ENCODE measurements at regions not wholly inside any gene's neighbourhood (a gene's known extent, or its start where the extent isn't known, plus 50 kb on each side); places are given as distances from the start of the nearest gene placed in this dataset.

DNA sequence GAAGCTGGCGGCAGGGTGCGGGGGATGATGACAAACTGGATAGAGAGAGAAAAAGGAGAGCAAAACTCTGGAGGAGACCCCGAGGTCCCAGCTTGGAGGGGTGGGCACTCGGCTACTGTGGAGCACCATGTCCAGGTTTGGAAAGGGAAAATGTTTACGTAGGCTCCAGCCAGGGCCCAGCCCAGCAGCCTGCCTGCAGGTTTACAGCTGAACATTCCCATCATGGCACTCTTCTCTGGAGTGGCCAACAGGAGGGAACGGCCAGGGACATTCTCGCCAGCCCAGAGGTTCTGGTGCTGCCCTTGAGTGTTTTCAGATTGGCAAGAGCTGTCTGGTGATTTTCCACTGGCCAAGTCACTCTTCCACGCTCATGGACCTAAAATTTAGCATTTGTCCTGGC, 262.9 kb upstream of the TCF4 start:
- ATAC-seq (ENCODE audit: low read depth) (no peak), DNase-seq (no peak)
- no peak overlapping the region for H3K4me2 ChIP-seq (ENCODE audit: low read depth, low read length)
- no peaks in the 10 kb centered on the region for H3K9me1 ChIP-seq (ENCODE audit: insufficient read depth, low read length)
- H3K36me3 ChIP-seq (ENCODE audit: control insufficient read depth, insufficient read depth, low read length), result no peaks in the 10 kb centered on the region
- H3K27me3 ChIP-seq (ENCODE audit: control insufficient read depth, insufficient read depth, low read length), result no peaks in the 10 kb centered on the region
- no peak overlapping the region for H2AK9ac ChIP-seq (replicated peaks; ENCODE audit: low read depth, low read length, poor library complexity)
- H3K4me3 ChIP-seq (ENCODE audit: insufficient read depth, low read depth, low read length), result no peak overlapping the region
- 93% methylated on average over 6 of the region's 8 CpGs; no CpG with 5 or more reads in 1 of the 2 experiments for WGBS, 2 experiments (ENCODE audit: extremely low coverage in 2 of 2, insufficient read length in 1 of 2)
- no peaks in the 10 kb centered on the region for H3K79me1 ChIP-seq (ENCODE audit: low read depth in 1 of 2, low read length in 2 of 2)
- no peak overlapping the region for H2BK5ac ChIP-seq (ENCODE audit: low read depth, low read length, poor library complexity, severe bottlenecking)
- H2BK15ac ChIP-seq (ENCODE audit: low read depth, low read length), result no peak overlapping the region
- H3K27ac ChIP-seq (ENCODE audit: insufficient read depth, low read length), result no peak overlapping the region
- in situ Hi-C loops (cut with MboI; ENCODE audit: low sequenced_read_pairs), result loop anchor here (10.0 kb wide), 1 partner anchor 724 kb away; no protein-coding TSS in a partner anchor
- no peak overlapping the region; the same call in 1 of the 2 replicates for H3K4ac ChIP-seq (ENCODE audit: low read depth, low read length)
- no peak overlapping the region for H2AK5ac ChIP-seq (ENCODE audit: low read depth, low read length)
- H2BK120ac ChIP-seq (ENCODE audit: low read depth, low read length), result peak overlapping the region; percentile 6; the same call in 1 of the 2 replicates
- H4K8ac ChIP-seq (ENCODE audit: low read depth in 2 of 2, low read length in 2 of 2), result no peak overlapping the region
- intact Hi-C loops (cut with micrococcal nuclease), result no loop called here
- no TSS peak for BruUV-seq (replicated peaks)
- no peaks in the 10 kb centered on the region for H4K20me1 ChIP-seq (ENCODE audit: insufficient read depth, low read length)
- H3K56ac ChIP-seq (ENCODE audit: extremely low read depth, insufficient read depth, low read length), result no peak overlapping the region
- ChIA-PET POLR2A (ENCODE audit: unreplicated experiment) (no interaction called here), CTCF (no interaction called here)
- H3K9ac ChIP-seq (ENCODE audit: low read depth, low read length), result no peak overlapping the region
- H2AFZ ChIP-seq (replicated peaks; ENCODE audit: low read length, poor library complexity), result no peak overlapping the region
- no peak overlapping the region for H3K14ac ChIP-seq (replicated peaks; ENCODE audit: low read depth, low read length)
- H3K23ac ChIP-seq (ENCODE audit: low read depth, low read length), result no peak overlapping the region
- no peak overlapping the region for H4K91ac ChIP-seq (ENCODE audit: insufficient read depth, low read depth, low read length)
- H2BK20ac ChIP-seq (ENCODE audit: low read depth, low read length), result no peak overlapping the region
- no peak for TF ChIP-seq NFE2L2 (IDR thresholded peaks at IDR 0.05; ENCODE audit: low read depth, low read length)
- TF ChIP-seq RFX5 (IDR thresholded peaks at IDR 0.05; ENCODE audit: low read depth, low read length), result no peak
- TF ChIP-seq, protein P1, sequence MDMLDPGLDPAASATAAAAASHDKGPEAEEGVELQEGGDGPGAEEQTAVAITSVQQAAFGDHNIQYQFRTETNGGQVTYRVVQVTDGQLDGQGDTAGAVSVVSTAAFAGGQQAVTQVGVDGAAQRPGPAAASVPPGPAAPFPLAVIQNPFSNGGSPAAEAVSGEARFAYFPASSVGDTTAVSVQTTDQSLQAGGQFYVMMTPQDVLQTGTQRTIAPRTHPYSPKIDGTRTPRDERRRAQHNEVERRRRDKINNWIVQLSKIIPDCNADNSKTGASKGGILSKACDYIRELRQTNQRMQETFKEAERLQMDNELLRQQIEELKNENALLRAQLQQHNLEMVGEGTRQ (IDR thresholded peaks at IDR 0.05; ENCODE audit: low read depth, low read length), result no peak
- TF ChIP-seq RCOR1 (IDR thresholded peaks at IDR 0.05; ENCODE audit: insufficient replicate concordance, low read length), result no peak
- TF ChIP-seq, protein P2, sequence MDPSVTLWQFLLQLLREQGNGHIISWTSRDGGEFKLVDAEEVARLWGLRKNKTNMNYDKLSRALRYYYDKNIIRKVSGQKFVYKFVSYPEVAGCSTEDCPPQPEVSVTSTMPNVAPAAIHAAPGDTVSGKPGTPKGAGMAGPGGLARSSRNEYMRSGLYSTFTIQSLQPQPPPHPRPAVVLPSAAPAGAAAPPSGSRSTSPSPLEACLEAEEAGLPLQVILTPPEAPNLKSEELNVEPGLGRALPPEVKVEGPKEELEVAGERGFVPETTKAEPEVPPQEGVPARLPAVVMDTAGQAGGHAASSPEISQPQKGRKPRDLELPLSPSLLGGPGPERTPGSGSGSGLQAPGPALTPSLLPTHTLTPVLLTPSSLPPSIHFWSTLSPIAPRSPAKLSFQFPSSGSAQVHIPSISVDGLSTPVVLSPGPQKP (IDR thresholded peaks at IDR 0.05; ENCODE audit: borderline replicate concordance, low read depth, low read length), result no peak
- no peak for TF ChIP-seq CEBPB (IDR thresholded peaks at IDR 0.05; ENCODE audit: low read depth, low read length)
- TF ChIP-seq RAD21 (IDR thresholded peaks at IDR 0.05; ENCODE audit: low read length), result no peak
- TF ChIP-seq POLR2A (IDR thresholded peaks at IDR 0.05; ENCODE audit: low read depth, low read length), result no peak
- TF ChIP-seq FOS (IDR thresholded peaks at IDR 0.05; ENCODE audit: low read depth, low read length), result no peak
- TF ChIP-seq MAFK (IDR thresholded peaks at IDR 0.05; ENCODE audit: low read depth, low read length), result no peak
- TF ChIP-seq, protein P3, sequence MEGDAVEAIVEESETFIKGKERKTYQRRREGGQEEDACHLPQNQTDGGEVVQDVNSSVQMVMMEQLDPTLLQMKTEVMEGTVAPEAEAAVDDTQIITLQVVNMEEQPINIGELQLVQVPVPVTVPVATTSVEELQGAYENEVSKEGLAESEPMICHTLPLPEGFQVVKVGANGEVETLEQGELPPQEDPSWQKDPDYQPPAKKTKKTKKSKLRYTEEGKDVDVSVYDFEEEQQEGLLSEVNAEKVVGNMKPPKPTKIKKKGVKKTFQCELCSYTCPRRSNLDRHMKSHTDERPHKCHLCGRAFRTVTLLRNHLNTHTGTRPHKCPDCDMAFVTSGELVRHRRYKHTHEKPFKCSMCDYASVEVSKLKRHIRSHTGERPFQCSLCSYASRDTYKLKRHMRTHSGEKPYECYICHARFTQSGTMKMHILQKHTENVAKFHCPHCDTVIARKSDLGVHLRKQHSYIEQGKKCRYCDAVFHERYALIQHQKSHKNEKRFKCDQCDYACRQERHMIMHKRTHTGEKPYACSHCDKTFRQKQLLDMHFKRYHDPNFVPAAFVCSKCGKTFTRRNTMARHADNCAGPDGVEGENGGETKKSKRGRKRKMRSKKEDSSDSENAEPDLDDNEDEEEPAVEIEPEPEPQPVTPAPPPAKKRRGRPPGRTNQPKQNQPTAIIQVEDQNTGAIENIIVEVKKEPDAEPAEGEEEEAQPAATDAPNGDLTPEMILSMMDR (conservative IDR thresholded peaks at IDR 0.05; ENCODE audit: low read depth, low read length), result no peak
- no peak for TF ChIP-seq MXI1 (IDR thresholded peaks at IDR 0.05; ENCODE audit: borderline replicate concordance, low read depth, low read length)
- TF ChIP-seq MAZ (IDR thresholded peaks at IDR 0.05; ENCODE audit: borderline replicate concordance, low read depth, low read length), result no peak
- dilution Hi-C loops (cut with HindIII; ENCODE audit: low sequenced_read_pairs, unreplicated experiment), result no loop called here
- no peak overlapping the region for H4K5ac ChIP-seq (ENCODE audit: low read depth, low read length)
- no peaks in the 10 kb centered on the region for H3K9me3 ChIP-seq (ENCODE audit: control insufficient read depth, insufficient read depth, low read length)
- H3K18ac ChIP-seq (ENCODE audit: low read depth, low read length), result no peak overlapping the region
- H3K4me1 ChIP-seq (ENCODE audit: control insufficient read depth, insufficient read depth, low read length), result no peaks in the 10 kb centered on the region

All from IMR-90 (cell line).